ENCODE measurements at regions not wholly inside any gene's neighbourhood (a gene's known extent, or its start where the extent isn't known, plus 50 kb on each side); places are given as distances from the start of the nearest gene placed in this dataset.

GRCh38 chr16:54986409-54986808, 55.7 kb downstream of the IRX5 start:
- TF ChIP-seq CTCF (IDR thresholded peaks at IDR 0.05) (no peak), POLR2A (IDR thresholded peaks at IDR 0.05) (no peak)

All from testis (tissue), 2 donors.